ENCODE measurements at regions not wholly inside any gene's neighbourhood (a gene's known extent, or its start where the extent isn't known, plus 50 kb on each side); places are given as distances from the start of the nearest gene placed in this dataset.
"Not testable (repeated sequence)": the region's sequence is repeated elsewhere in the genome, so short reads cannot be mapped to it uniquely, and the experiment has no call there.

DNA sequence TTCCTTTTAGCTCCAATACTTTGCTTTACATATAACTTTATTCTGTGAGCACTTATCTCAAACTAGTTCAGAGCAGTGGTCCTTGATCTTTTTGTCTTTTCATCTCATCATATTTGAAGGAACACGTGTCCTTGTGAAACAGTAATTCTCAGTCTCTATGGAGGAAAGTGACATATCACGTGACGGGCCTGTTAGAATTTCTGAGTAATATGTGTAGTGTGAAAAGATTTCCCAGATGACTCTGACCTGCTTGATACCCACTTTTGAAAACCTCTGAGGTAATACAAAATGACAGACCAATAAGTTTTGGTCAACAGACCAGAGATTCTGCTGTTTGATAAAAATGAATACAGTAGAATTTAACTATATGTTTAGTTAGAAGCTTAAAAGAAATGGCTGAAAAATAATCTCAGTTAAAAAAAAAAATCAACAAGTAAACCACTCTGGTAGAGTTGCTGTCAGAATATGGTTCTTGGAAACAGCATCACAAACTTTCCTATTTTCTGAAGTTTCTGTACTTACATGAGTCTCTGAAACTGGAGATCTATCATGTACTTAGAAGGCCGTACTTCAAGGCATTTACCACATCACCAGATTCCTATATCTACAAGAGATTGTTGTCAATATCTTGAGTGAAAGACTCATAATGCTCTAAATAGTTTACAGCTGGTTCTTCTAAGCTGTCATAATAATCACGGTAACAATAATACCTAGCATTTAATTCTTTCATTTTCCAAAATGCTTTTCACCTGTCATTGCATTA is 590.2 kb upstream of the TBL1XR1 start:
- no peak for DNase-seq (ENCODE audit: extremely low read depth in 1 of 11, low read depth in 9 of 11, low spot score in 4 of 11)

GRCh38 chr3:177789500-177789899 is 592.2 kb upstream of the TBL1XR1 start:
- DNase-seq (ENCODE audit: extremely low read depth in 1 of 11, low read depth in 9 of 11, low spot score in 4 of 11) = no peak

DNA sequence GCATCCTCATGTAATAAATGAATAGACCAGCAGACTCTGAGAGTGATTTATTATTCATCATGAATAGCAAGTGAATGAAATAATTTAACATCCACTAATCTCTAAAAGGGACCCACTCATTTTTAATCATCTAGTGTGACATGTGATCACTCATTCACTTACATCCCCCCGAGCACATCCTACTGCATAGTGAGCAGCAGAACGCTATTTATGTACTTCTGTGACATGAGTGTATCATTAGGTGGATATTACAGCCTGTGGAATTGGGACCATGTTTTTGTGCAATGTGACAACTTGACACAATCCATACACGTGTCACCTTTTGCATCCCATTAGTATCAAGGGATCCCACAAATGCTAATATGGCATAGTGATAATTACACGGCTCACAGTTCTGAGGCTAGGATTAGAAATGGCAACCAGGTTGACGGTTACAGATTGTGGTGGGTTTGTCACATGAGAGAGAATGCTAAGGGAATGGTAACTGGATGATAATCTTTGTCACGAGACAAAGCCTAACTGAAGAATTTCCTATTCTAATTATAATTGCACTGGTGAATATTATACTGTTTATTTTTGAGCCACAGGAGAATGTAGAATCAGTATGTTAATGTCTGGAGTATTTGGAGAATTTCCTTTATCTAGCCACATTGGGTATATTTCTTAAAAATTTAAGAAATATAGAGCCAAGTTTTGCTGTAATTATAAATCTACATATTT is 595.2 kb upstream of the TBL1XR1 start:
- no peak for DNase-seq (ENCODE audit: extremely low read depth in 1 of 11, low read depth in 9 of 11, low spot score in 4 of 11)

DNA sequence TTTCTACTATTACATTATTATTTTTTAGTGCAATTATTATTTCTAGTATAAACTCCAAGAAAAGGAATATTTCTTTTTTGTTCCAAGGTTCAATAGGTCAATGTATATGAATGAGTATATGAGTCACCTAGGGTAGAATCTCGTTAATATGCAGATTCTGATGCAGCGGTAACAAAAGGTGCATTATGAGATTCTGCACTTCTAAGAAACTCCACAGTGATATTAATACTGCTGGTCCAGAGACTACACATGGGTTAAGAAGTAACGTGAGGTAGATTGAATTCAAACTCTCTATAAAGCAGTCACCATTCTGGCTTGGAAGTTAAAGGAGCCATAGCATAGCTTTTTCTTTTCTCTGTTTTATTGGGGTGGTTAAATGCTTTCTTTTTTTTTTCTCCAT is 596.2 kb upstream of the TBL1XR1 start:
- DNase-seq (ENCODE audit: extremely low read depth in 1 of 11, low read depth in 9 of 11, low spot score in 4 of 11) = no peak

GRCh38 chr3:177795216-177795615 is 597.9 kb upstream of the TBL1XR1 start:
- no peak for DNase-seq (ENCODE audit: extremely low read depth in 1 of 11, low read depth in 9 of 11, low spot score in 4 of 11)

GRCh38 chr3:177795859-177796258 is 598.6 kb upstream of the TBL1XR1 start:
- DNase-seq (ENCODE audit: extremely low read depth in 1 of 11, low read depth in 9 of 11, low spot score in 4 of 11) = no peak

GRCh38 chr3:177800147-177800546 is 602.9 kb upstream of the TBL1XR1 start:
- not testable (repeated sequence) for DNase-seq (ENCODE audit: extremely low read depth in 1 of 11, low read depth in 9 of 11, low spot score in 4 of 11)

GRCh38 chr3:177800561-177800960 is 603.3 kb upstream of the TBL1XR1 start:
- DNase-seq (ENCODE audit: extremely low read depth in 1 of 11, low read depth in 9 of 11, low spot score in 4 of 11) = no peak

GRCh38 chr3:177802151-177802900 is 605.0 kb upstream of the TBL1XR1 start:
- no peak for DNase-seq (ENCODE audit: extremely low read depth in 1 of 11, low read depth in 9 of 11, low spot score in 4 of 11)

DNA sequence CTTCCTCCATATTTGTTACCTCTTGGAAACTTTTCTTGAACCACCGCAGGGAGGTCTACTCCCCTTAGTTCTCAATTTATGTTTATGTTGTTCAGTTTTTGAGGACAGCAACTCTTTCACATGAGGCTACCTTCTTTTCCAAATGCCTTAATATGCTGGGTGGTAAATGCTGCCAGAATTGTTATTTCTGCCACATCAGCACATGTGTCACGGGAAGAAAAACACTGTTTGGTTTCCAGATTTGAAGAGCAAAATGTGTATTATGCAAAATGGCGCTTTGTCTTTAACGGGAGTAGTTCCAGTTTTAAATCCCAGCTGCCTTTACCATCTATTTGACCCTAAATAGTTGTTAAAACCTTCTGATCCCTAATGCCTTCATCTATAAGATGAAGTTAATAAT is 606.2 kb upstream of the TBL1XR1 start:
- no peak for DNase-seq (ENCODE audit: extremely low read depth in 1 of 11, low read depth in 9 of 11, low spot score in 4 of 11)

DNA sequence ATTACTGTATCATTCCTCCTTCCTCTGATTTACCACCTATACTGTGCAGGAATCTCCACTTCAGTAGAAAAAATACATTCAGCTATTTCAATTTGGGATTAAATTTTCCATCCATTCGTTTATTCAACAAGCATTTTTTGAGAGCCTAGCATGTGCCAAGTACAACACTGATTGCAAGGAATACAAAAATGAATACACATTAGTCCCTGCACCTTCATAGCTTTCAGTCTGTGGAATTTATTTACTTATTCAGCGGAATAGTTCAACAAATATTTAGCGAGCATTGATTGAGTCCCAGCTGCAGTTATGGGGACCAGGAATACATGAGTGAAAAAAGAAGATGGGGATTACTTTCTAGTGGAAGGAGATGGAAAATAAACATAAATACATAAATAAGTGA is 606.8 kb upstream of the TBL1XR1 start:
- no peak for DNase-seq (ENCODE audit: extremely low read depth in 1 of 11, low read depth in 9 of 11, low spot score in 4 of 11)

DNA sequence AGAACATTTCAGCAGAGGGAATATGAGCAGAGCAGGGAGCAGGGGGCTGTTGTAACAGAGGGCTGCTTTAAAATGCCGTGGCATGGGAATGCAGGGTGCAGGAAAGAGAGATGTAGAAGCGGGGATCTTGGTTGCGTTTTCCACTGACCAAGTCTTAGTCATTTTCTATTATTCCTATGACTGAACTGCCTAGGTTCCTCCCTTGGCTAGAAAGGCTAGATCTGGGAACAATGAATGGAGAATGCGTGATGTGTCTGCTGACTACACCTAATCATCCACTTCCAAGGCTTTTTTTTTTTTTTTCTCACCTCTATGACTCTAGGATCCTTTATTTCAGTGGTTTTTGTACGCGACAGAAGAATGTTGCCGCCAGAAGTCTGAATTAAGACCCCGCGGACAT is 607.4 kb upstream of the TBL1XR1 start:
- DNase-seq (ENCODE audit: extremely low read depth in 1 of 11, low read depth in 9 of 11, low spot score in 4 of 11) = no peak

- DNase-seq (ENCODE audit: extremely low read depth in 1 of 11, low read depth in 9 of 11, low spot score in 4 of 11) = no peak
These were observed 610.0 kb upstream of the TBL1XR1 start for GRCh38 chr3:177807150-177807875.

DNA sequence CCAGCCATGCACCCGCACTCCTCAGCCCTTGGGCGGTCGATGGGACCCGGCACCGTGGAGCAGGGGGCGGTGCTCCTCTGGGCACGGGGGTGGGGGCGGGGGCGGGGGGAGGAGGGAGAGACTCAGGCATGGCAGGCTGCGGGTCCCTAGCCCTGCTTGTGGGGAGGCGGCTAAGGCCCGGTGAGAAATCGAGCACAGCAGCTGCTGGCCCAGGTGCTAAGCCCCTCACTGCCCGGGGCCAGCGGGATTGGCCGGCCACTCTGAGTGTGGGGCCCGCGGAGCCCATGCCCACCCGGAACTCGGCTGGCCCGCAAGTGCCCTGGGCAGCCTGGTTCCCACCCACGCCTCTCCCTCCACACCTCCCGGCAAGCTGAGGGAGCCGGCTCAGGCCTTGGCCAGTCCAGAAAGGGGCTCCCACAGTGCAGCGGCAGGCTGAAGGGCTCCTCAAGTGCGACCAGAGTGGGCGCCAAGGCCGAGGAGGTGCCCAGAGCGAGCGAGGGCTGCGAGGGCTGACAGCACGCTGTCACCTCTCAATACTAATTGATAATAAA is 611.7 kb upstream of the TBL1XR1 start:
- not testable (repeated sequence) for DNase-seq (ENCODE audit: extremely low read depth in 1 of 11, low read depth in 9 of 11, low spot score in 4 of 11)

DNA sequence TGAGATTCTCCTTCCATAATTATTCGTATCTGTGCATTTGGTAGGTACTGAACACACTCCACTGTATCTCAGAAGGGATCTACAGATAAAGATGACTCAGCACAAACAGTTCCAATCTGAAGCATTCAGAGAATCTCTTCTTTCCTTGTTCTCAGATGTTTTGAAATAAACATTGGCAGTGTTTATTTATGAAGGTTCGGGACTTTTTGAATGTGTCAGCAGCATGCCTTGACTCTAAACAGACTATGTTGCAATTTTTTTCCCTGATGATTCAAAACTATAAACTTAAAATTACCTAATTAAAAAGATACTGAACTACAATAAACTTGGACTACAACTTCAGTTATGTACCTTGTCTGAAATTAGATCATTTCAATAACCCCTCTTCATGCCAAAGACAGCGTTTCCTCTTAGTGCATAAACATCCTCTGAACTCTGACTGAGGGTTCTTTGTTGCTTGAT is 612.9 kb upstream of the TBL1XR1 start:
- DNase-seq (ENCODE audit: extremely low read depth in 1 of 11, low read depth in 9 of 11, low spot score in 4 of 11) = no peak

GRCh38 chr3:177811112-177811511 is 613.8 kb upstream of the TBL1XR1 start:
- DNase-seq (ENCODE audit: extremely low read depth in 1 of 11, low read depth in 9 of 11, low spot score in 4 of 11) = no peak

- DNase-seq (ENCODE audit: extremely low read depth in 1 of 11, low read depth in 9 of 11, low spot score in 4 of 11) = no peak
These were observed 614.6 kb upstream of the TBL1XR1 start for GRCh38 chr3:177811835-177812234.

- DNase-seq (ENCODE audit: extremely low read depth in 1 of 11, low read depth in 9 of 11, low spot score in 4 of 11) = no peak
These were observed 615.2 kb upstream of the TBL1XR1 start for GRCh38 chr3:177812492-177812891.

DNA sequence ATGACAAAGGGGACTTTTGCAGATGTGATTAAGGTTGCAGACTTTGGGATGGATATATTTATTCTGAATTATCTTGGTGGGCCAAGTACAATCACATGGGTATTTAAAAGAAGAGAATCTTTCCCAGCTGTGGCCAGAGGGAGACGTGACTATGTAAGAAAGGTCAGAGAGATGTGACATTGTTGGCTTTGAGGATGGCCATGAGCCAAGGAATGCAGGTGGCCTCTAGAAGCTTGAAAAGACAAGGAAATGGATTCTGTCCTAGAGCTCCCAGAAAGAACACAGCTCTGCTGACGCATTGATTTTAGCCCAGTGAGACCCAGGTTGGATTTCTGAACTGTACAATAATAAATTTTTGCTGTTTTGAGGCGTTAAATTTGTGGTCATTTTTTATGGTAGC is 616.0 kb upstream of the TBL1XR1 start:
- no peak for DNase-seq (ENCODE audit: extremely low read depth in 1 of 11, low read depth in 9 of 11, low spot score in 4 of 11)

Data from renal cortex interstitium (tissue), 11 donors.